ENCODE measurements at regions not wholly inside any gene's neighbourhood (a gene's known extent, or its start where the extent isn't known, plus 50 kb on each side); places are given as distances from the start of the nearest gene placed in this dataset.
"Not testable (repeated sequence)": the region's sequence is repeated elsewhere in the genome, so short reads cannot be mapped to it uniquely, and the experiment has no call there.

- no peak overlapping the region for H3K4me3 ChIP-seq (ENCODE audit: low read depth, low read length)
- no peak for TF ChIP-seq CTCF (IDR thresholded peaks at IDR 0.05; ENCODE audit: borderline replicate concordance, insufficient read depth, low read depth, low read length)
These were observed 1234.6 kb downstream of the FAM133A start for GRCh38 chrX:94908648-94909047.

DNA sequence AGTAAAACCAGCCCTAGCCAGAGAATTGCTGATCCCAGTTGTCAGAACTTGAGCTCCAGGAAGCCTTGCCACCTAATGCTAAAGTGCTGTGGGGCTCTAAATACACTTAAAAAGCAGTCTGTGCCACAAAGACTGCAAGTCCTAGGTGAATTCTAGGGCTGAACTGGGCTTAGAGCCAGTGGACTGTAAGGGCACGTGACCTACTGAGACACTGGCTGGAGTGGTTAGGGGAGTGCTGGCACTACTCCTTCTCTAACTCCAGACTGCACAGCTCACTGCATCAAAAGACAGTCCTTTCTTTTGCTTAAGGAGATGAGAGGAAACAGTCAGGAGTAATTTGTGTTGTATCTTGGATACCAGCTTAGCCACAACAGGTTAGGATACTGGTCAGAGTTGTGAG, 1240.2 kb downstream of the FAM133A start:
- no peak for TF ChIP-seq CTCF (IDR thresholded peaks at IDR 0.05; ENCODE audit: borderline replicate concordance, insufficient read depth, low read depth, low read length)
- H3K4me3 ChIP-seq (ENCODE audit: low read depth, low read length): no peak overlapping the region

- H3K4me3 ChIP-seq (ENCODE audit: low read depth, low read length): no peak overlapping the region
- no peak for TF ChIP-seq CTCF (IDR thresholded peaks at IDR 0.05; ENCODE audit: borderline replicate concordance, insufficient read depth, low read depth, low read length)
These were observed 1258.4 kb downstream of the FAM133A start for GRCh38 chrX:94932278-94932965.

- no peak overlapping the region for H3K4me3 ChIP-seq (ENCODE audit: low read depth, low read length)
- no peak for TF ChIP-seq CTCF (IDR thresholded peaks at IDR 0.05; ENCODE audit: borderline replicate concordance, insufficient read depth, low read depth, low read length)
These were observed 1262.7 kb downstream of the FAM133A start for GRCh38 chrX:94936722-94937121.

DNA sequence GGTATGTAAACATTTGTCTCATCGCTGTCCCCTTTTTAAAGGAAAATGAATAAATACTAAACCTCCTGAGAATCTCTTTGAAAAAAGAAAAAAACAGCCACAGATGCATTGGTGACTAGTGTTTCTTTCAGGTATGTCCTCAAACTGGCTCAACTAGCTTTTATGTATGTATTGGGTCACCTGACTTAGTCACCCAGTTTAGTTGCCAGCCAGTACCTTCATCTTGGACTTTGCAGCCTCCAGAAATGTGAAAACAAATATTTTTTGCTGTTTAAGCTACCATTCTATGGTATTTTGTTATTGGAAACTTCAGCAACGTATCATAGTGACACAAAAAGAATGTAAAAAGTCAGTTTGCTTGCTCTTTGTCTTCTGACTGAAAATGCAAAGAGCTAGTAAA, 1263.5 kb downstream of the FAM133A start:
- TF ChIP-seq CTCF (IDR thresholded peaks at IDR 0.05; ENCODE audit: borderline replicate concordance, insufficient read depth, low read depth, low read length): no peak

DNA sequence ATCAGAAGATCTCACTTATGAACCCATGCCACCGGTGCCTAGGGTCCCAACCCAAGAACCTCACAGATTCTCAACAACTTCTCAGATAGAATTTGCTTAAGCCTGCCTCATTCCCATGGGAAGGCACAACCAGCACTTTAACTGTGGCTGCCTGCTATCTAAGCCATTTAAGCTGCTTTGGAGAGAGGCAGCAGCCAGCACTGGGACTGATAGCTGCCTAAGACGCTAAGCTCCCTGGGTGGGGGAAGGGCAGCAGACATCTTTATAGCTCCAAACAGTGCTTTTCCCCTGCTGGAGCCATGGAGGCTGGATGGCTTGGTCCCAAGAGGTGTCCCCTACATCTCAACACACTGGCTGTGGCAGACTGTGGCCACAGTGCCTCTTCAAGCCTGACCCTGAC, 1268.6 kb downstream of the FAM133A start:
- no peak for TF ChIP-seq CTCF (IDR thresholded peaks at IDR 0.05; ENCODE audit: borderline replicate concordance, insufficient read depth, low read depth, low read length)
- H3K4me3 ChIP-seq (ENCODE audit: low read depth, low read length): no peak overlapping the region

More for the DNA sequence above, 1263.5 kb downstream of the FAM133A start:
- H3K4me3 ChIP-seq (ENCODE audit: low read depth, low read length): no peak overlapping the region

GRCh38 chrX:94946137-94946536, 1272.1 kb downstream of the FAM133A start:
- not testable (repeated sequence) for H3K4me3 ChIP-seq (ENCODE audit: low read depth, low read length)

All from GM12875 (cell line).